PC-3 (cell line): ENCODE measurements at regions not wholly inside any gene's neighbourhood (a gene's known extent, or its start where the extent isn't known, plus 50 kb on each side); places are given as distances from the start of the nearest gene placed in this dataset.

Source experiments
- ATAC-seq: fragments of 200-7000 bp; cut with Tn5 transposase; 2 replicates; pipeline ENCODE4 v1.9.1; 2020; ENCODE audit warnings: mild to moderate bottlenecking, moderate library complexity
- BruUV-seq: library from RNA; stranded (reverse); fragments of 400-500 nt; replicated peaks from 2 replicates; lab custom pipeline; 2021; lab: Mats Ljungman, UMichigan
- CTCF ChIA-PET: fragments of 300-600 bp; sonication (Branson Sonifier 250); formaldehyde crosslinking; loops from one replicate; lab custom pipeline; 2022; ENCODE audit warnings: antibody characterized with exemption; lab: Charles Lee
- POLR2A ChIA-PET: fragments of 300-600 bp; sonication (Branson Sonifier 250); formaldehyde crosslinking; loops from one replicate; lab custom pipeline; 2022; ENCODE audit warnings: antibody characterized with exemption; ENCODE audit not compliant: unreplicated experiment; lab: Charles Lee
- DNase-seq: peaks from one replicate; pipeline ENCODE4 v3.0.0-alpha.2; 2015
- H2AFZ ChIP-seq: fragments of 300-600 bp; sonication (generic); 2 replicates; pipeline ENCODE4 v1.6.0; 2016; ENCODE audit warnings: antibody characterized with exemption, low read length
- H3F3A ChIP-seq: fragments of 300-600 bp; sonication (generic); one replicate; pipeline ENCODE4 v1.6.0; 2017; ENCODE audit warnings: antibody characterized with exemption, low read length, control low read depth, mild to moderate bottlenecking; ENCODE audit not compliant: unreplicated experiment
- H3K27ac ChIP-seq: fragments of 300-600 bp; sonication (generic); 2 replicates; pipeline ENCODE4 v1.5.1; 2016; ENCODE audit warnings: mild to moderate bottlenecking, low read length
- H3K27me3 ChIP-seq: fragments of 300-600 bp; sonication (generic); 2 replicates; pipeline ENCODE4 v1.6.1; 2016; ENCODE audit warnings: low read length, mixed read lengths
- H3K36me3 ChIP-seq: fragments of 300-600 bp; sonication (generic); 2 replicates; pipeline ENCODE4 v1.6.1; 2016; ENCODE audit warnings: low read depth, mixed run types, low read length, mixed read lengths
- H3K4me1 ChIP-seq: fragments of 300-600 bp; sonication (generic); 2 replicates; pipeline ENCODE4 v1.5.1; 2016; ENCODE audit warnings: low read length; ENCODE audit not compliant: insufficient read depth
- H3K4me2 ChIP-seq: fragments of 300-600 bp; sonication (generic); 2 replicates; pipeline ENCODE4 v1.6.0; 2016; ENCODE audit warnings: low read length
- H3K4me3 ChIP-seq: fragments of 300-600 bp; sonication (generic); 2 replicates; pipeline ENCODE4 v1.5.1; 2016; ENCODE audit warnings: mild to moderate bottlenecking, low read length, mixed read lengths
- H3K79me2 ChIP-seq: fragments of 300-600 bp; sonication (generic); 2 replicates; pipeline ENCODE4 v1.6.1; 2017; ENCODE audit warnings: low read length, mixed read lengths
- H3K9ac ChIP-seq: fragments of 300-600 bp; sonication (generic); 2 replicates; pipeline ENCODE4 v1.6.0; 2016; ENCODE audit warnings: mild to moderate bottlenecking, low read length
- H3K9me2 ChIP-seq: fragments of 300-600 bp; sonication (generic); replicated peaks from 2 replicates; pipeline ENCODE4 v1.6.1; 2016; ENCODE audit warnings: mixed run types, low read length, mixed read lengths
- H3K9me3 ChIP-seq: fragments of 300-600 bp; sonication (generic); 2 replicates; pipeline ENCODE4 v1.6.1; 2016; ENCODE audit warnings: low read length, mixed read lengths
- H4K20me1 ChIP-seq: fragments of 300-600 bp; sonication (generic); 2 replicates; pipeline ENCODE4 v1.6.1; 2016; ENCODE audit warnings: low read length, mixed read lengths
- EZH2 ChIP-seq: fragments of 300-600 bp; sonication (generic); IDR thresholded peaks from one replicate; pipeline ENCODE4 v1.6.1; 2017; ENCODE audit warnings: antibody characterized with exemption, mild to moderate bottlenecking, low read length; ENCODE audit not compliant: unreplicated experiment
- EZH2phosphoT487 ChIP-seq: fragments of 300-600 bp; sonication (generic); IDR thresholded peaks from 2 replicates; pipeline ENCODE4 v1.6.1; 2018; ENCODE audit warnings: mild to moderate bottlenecking, antibody characterized with exemption, low read length, borderline replicate concordance
- intact Hi-C: fragments of 100-400 bp; cut with micrococcal nuclease; formaldehyde crosslinking; loops from 2 replicates; pipeline ENCODE4 v1.9.0; 2023
- TF ChIP-seq, protein P1 (sequence below): fragments of 300-600 bp; sonication (generic); conservative IDR thresholded peaks from 2 replicates; pipeline ENCODE4 v1.5.1; 2017; ENCODE audit warnings: antibody characterized with exemption, low read depth, mild to moderate bottlenecking, low read length

DNA sequence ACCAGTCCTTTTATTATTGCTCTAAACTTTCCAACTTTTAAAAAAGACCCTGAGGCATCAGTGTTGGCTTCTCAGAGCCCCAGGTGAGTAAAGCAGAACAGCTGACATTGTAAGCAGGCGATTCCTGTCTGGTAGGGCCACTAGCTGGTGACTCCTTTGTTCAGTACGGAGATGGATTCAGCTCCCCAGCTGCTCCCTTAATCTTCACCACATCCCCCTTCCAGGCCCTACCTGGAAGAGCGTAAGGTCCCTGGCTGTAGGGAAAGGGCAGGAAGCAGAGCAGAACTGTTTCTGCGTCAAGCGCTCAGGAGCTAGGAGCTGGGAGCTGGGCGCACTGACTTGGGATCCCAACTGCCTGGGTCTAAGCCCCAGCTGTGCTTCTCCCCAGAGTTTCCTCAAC, 203.7 kb upstream of the TAS2R1 start:
- ATAC-seq (no peak), DNase-seq (no peak)
- no peak overlapping the region for H2AFZ ChIP-seq
- no peaks in the 10 kb centered on the region for H4K20me1 ChIP-seq
- BruUV-seq, result no TSS peak
- H3K27me3 ChIP-seq, result peaks cover 10% of the 10 kb centered on the region; the same call in 1 of the 2 replicates
- ChIA-PET CTCF (no interaction called here), POLR2A (no interaction called here)
- no peaks in the 10 kb centered on the region for H3K9me2 ChIP-seq
- intact Hi-C loops, result no loop called here
- no peaks in the 10 kb centered on the region for H3K79me2 ChIP-seq
- TF ChIP-seq EZH2phosphoT487 (no peak), EZH2 (no peak)
- TF ChIP-seq, protein P1, sequence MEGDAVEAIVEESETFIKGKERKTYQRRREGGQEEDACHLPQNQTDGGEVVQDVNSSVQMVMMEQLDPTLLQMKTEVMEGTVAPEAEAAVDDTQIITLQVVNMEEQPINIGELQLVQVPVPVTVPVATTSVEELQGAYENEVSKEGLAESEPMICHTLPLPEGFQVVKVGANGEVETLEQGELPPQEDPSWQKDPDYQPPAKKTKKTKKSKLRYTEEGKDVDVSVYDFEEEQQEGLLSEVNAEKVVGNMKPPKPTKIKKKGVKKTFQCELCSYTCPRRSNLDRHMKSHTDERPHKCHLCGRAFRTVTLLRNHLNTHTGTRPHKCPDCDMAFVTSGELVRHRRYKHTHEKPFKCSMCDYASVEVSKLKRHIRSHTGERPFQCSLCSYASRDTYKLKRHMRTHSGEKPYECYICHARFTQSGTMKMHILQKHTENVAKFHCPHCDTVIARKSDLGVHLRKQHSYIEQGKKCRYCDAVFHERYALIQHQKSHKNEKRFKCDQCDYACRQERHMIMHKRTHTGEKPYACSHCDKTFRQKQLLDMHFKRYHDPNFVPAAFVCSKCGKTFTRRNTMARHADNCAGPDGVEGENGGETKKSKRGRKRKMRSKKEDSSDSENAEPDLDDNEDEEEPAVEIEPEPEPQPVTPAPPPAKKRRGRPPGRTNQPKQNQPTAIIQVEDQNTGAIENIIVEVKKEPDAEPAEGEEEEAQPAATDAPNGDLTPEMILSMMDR, result no peak
- no peak overlapping the region for H3K27ac ChIP-seq
- H3F3A ChIP-seq, result no peaks in the 10 kb centered on the region
- no peaks in the 10 kb centered on the region for H3K4me1 ChIP-seq
- no peak overlapping the region for H3K4me3 ChIP-seq
- no peak overlapping the region for H3K9ac ChIP-seq
- no peak overlapping the region for H3K4me2 ChIP-seq
- H3K36me3 ChIP-seq, result no peaks in the 10 kb centered on the region
- no peaks in the 10 kb centered on the region for H3K9me3 ChIP-seq

DNA sequence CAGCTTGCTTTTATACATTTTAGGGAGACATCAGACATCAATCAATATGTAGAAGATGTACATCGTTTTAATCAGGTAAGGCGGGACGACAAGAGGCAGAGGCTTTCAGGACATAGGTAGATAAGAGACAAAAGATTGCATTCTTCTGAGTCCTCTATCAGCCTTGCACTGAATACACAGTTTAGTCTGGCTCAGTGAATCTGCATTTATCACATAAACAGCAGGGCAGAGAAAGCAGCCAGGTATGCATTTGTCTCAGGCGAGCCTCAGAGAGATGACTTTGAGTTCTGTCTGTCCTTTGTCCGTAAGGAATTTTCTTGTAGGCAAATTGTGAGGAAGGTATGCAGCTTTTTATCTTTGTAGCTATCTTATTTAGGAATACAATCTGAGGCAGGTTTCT, 202.8 kb upstream of the TAS2R1 start:
- no peaks in the 10 kb centered on the region for H4K20me1 ChIP-seq
- H3K9ac ChIP-seq, result no peak overlapping the region
- H3K4me3 ChIP-seq, result no peak overlapping the region
- H3K9me2 ChIP-seq, result no peaks in the 10 kb centered on the region
- H3K9me3 ChIP-seq, result no peaks in the 10 kb centered on the region
- no peaks in the 10 kb centered on the region for H3K4me1 ChIP-seq
- no TSS peak for BruUV-seq
- H3K27ac ChIP-seq, result no peak overlapping the region
- intact Hi-C loops, result no loop called here
- peak overlapping the region; percentile 16; the same call in 1 of the 2 replicates for H3K4me2 ChIP-seq
- H3K27me3 ChIP-seq, result peaks cover 2% of the 10 kb centered on the region; the same call in 1 of the 2 replicates
- TF ChIP-seq, protein P1, result no peak
- TF ChIP-seq EZH2phosphoT487 (no peak), EZH2 (no peak)
- no peaks in the 10 kb centered on the region for H3K36me3 ChIP-seq
- 0 out of 2 replicates have a peak overlapping the region, but pooled peaks have one; percentile 9 for H2AFZ ChIP-seq
- DNase-seq, result no peak
- no peaks in the 10 kb centered on the region for H3F3A ChIP-seq
- ATAC-seq, result no peak
- POLR2A ChIA-PET, result no interaction called here
- H3K79me2 ChIP-seq, result no peaks in the 10 kb centered on the region
- CTCF ChIA-PET, result no interaction called here

DNA sequence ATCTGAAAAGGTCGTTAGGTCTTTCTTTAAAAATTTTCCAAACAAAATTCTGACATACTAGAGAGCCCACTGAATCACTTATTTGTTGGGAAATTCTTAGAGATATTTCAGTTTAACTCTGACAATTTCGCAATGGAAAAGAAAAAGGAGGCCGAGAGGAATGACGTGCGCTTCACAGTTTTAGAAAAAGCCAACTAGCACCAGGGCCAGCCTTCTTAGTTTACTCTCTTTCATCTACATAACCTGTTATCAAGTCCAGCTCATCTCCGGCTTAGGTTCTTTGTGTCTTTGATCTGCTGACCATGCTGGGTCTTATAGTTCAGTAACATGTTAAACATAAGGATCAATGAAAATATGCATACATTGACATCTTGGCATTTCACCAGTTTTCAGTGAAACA, 201.7 kb upstream of the TAS2R1 start:
- TF ChIP-seq EZH2phosphoT487 (no peak), EZH2 (no peak)
- TF ChIP-seq, protein P1, result no peak
- no peak overlapping the region for H3K9ac ChIP-seq
- intact Hi-C loops, result no loop called here
- no peaks in the 10 kb centered on the region for H3K4me1 ChIP-seq
- no peaks in the 10 kb centered on the region for H3K36me3 ChIP-seq
- H2AFZ ChIP-seq, result no peak overlapping the region
- ChIA-PET POLR2A (no interaction called here), CTCF (no interaction called here)
- no peak for DNase-seq
- no peak overlapping the region for H3K27ac ChIP-seq
- H3F3A ChIP-seq, result no peaks in the 10 kb centered on the region
- no peaks in the 10 kb centered on the region for H3K27me3 ChIP-seq
- no TSS peak for BruUV-seq
- H3K4me3 ChIP-seq, result no peak overlapping the region
- no peak for ATAC-seq
- no peaks in the 10 kb centered on the region for H3K9me3 ChIP-seq
- H3K79me2 ChIP-seq, result no peaks in the 10 kb centered on the region
- no peaks in the 10 kb centered on the region for H4K20me1 ChIP-seq
- H3K9me2 ChIP-seq, result no peaks in the 10 kb centered on the region
- H3K4me2 ChIP-seq, result no peak overlapping the region
